ENCODE measurements at regions not wholly inside any gene's neighbourhood (a gene's known extent, or its start where the extent isn't known, plus 50 kb on each side); places are given as distances from the start of the nearest gene placed in this dataset.
A peak's percentile ranks its signal among the peaks of the same experiment; 100 is the strongest.
"Not testable (repeated sequence)": the region's sequence is repeated elsewhere in the genome, so short reads cannot be mapped to it uniquely, and the experiment has no call there.

GRCh38 chr7:119908948-119909347 lies 364.0 kb upstream of the KCND2 start:
- DNase-seq, result no peak

GRCh38 chr7:119914119-119914518 lies 358.9 kb upstream of the KCND2 start:
- not testable (repeated sequence) for DNase-seq

- no peak for DNase-seq
Observed at GRCh38 chr7:119916501-119916900, 356.5 kb upstream of the KCND2 start.

- DNase-seq, result no peak
Observed at GRCh38 chr7:119918185-119918584, 354.8 kb upstream of the KCND2 start.

GRCh38 chr7:119919986-119920385 lies 353.0 kb upstream of the KCND2 start:
- DNase-seq, result no peak

- DNase-seq, result no peak
Observed at GRCh38 chr7:119925581-119926289, 347.2 kb upstream of the KCND2 start.

- DNase-seq, result no peak
Observed at GRCh38 chr7:119929891-119930290, 343.1 kb upstream of the KCND2 start.

- DNase-seq, result no peak
Observed at GRCh38 chr7:119931230-119931824, 341.6 kb upstream of the KCND2 start.

GRCh38 chr7:119935418-119936025 lies 337.5 kb upstream of the KCND2 start:
- peak; percentile 66 for DNase-seq

- DNase-seq, result no peak
Observed at GRCh38 chr7:119936836-119937235, 336.1 kb upstream of the KCND2 start.

GRCh38 chr7:119937745-119938144 lies 335.2 kb upstream of the KCND2 start:
- no peak for DNase-seq

- DNase-seq, result no peak
Observed at GRCh38 chr7:119943942-119944600, 328.9 kb upstream of the KCND2 start.

- DNase-seq, result no peak
Observed at GRCh38 chr7:119944601-119944972, 328.4 kb upstream of the KCND2 start.

GRCh38 chr7:119945822-119946221 lies 327.2 kb upstream of the KCND2 start:
- DNase-seq, result no peak

- DNase-seq, result no peak
Observed at GRCh38 chr7:119949053-119949452, 323.9 kb upstream of the KCND2 start.

- DNase-seq, result not testable (repeated sequence)
Observed at GRCh38 chr7:119950390-119951041, 322.5 kb upstream of the KCND2 start.

- DNase-seq, result not testable (repeated sequence)
Observed at GRCh38 chr7:119951614-119952013, 321.4 kb upstream of the KCND2 start.

- DNase-seq, result no peak
Observed at GRCh38 chr7:119957335-119957734, 315.6 kb upstream of the KCND2 start.

GRCh38 chr7:119959811-119960210 lies 313.2 kb upstream of the KCND2 start:
- DNase-seq, result no peak

GRCh38 chr7:119963654-119964053 lies 309.3 kb upstream of the KCND2 start:
- no peak for DNase-seq

GRCh38 chr7:119964065-119964464 lies 308.9 kb upstream of the KCND2 start:
- DNase-seq, result no peak

- DNase-seq, result no peak
Observed at GRCh38 chr7:119964788-119965542, 308.0 kb upstream of the KCND2 start.

GRCh38 chr7:119967221-119967620 lies 305.8 kb upstream of the KCND2 start:
- no peak for DNase-seq
